Gastrocnemius medialis (tissue), 4 donors: ENCODE measurements at regions not wholly inside any gene's neighbourhood (a gene's known extent, or its start where the extent isn't known, plus 50 kb on each side); places are given as distances from the start of the nearest gene placed in this dataset.

Experiments used
- CTCF ChIP-seq, 5 experiments: fragments of 450-650 bp in 3 of 5; fragments of 200-600 bp in 2 of 5; sonication (generic) in 2 of 5; IDR thresholded peaks in 4 of 5; conservative IDR thresholded peaks in 1 of 5; 1 replicate in 4 of 5; 2 replicates in 1 of 5; pipeline ENCODE4 v1.5.1; 2016 to 2019; ENCODE audit warnings: antibody characterized with exemption in 5 of 5, mild to moderate bottlenecking in 3 of 5, moderate library complexity in 3 of 5
- POLR2A ChIP-seq, 2 donors: fragments of 450-650 bp; IDR thresholded peaks; one replicate each; pipeline ENCODE4 v1.6.1; 2017; ENCODE audit warnings: antibody characterized with exemption in 2 of 2, mild to moderate bottlenecking in 2 of 2, moderate library complexity in 2 of 2

GRCh38 chr3:68088216-68088615 is 433.8 kb upstream of the SUCLG2 start:
- no peak for TF ChIP-seq POLR2A (IDR thresholded peaks at IDR 0.05)
- TF ChIP-seq CTCF (IDR thresholded peaks at IDR 0.05 in 4 of 5, conservative IDR thresholded peaks at IDR 0.05 in 1 of 5): no peak
